RWPE2 (cell line): ENCODE measurements at regions not wholly inside any gene's neighbourhood (a gene's known extent, or its start where the extent isn't known, plus 50 kb on each side); places are given as distances from the start of the nearest gene placed in this dataset.

Source experiments
- ATAC-seq: fragments of 200-7000 bp; cut with Tn5 transposase; 3 replicates; pipeline ENCODE4 v1.9.1; 2021; ENCODE audit warnings: low read depth
- DNase-seq: peaks from one replicate; pipeline ENCODE4 v3.0.0-alpha.2; 2020; ENCODE audit warnings: low spot score
- H3K27ac ChIP-seq: fragments of 450-650 bp; 2 replicates; pipeline ENCODE4 v1.5.1; 2017; ENCODE audit warnings: mild to moderate bottlenecking; ENCODE audit not compliant: poor library complexity, severe bottlenecking
- H3K27me3 ChIP-seq: fragments of 250-450 bp; sonication (Bioruptor Pico); 2 replicates; pipeline ENCODE4 v1.5.1; 2021; ENCODE audit warnings: mild to moderate bottlenecking, moderate library complexity; ENCODE audit not compliant: insufficient read depth, poor library complexity, severe bottlenecking
- H3K36me3 ChIP-seq: fragments of 250-450 bp; sonication (Bioruptor Pico); 2 replicates; pipeline ENCODE4 v1.5.1; 2020; ENCODE audit warnings: low read depth, mild to moderate bottlenecking, moderate library complexity
- H3K4me1 ChIP-seq: fragments of 250-450 bp; sonication (Bioruptor Pico); 2 replicates; pipeline ENCODE4 v1.5.1; 2021; ENCODE audit warnings: mild to moderate bottlenecking, moderate library complexity; ENCODE audit not compliant: insufficient read depth, poor library complexity, severe bottlenecking
- H3K4me3 ChIP-seq: fragments of 250-450 bp; sonication (Bioruptor Pico); 2 replicates; pipeline ENCODE4 v1.5.1; 2021; ENCODE audit warnings: mild to moderate bottlenecking, moderate library complexity; ENCODE audit not compliant: severe bottlenecking
- H3K9me3 ChIP-seq: fragments of 250-450 bp; sonication (Bioruptor Pico); 2 replicates; pipeline ENCODE4 v1.5.1; 2021; ENCODE audit warnings: mild to moderate bottlenecking, moderate library complexity; ENCODE audit not compliant: severe bottlenecking
- TF ChIP-seq, protein P1 (sequence below): fragments of 450-650 bp; IDR thresholded peaks from one replicate; pipeline ENCODE4 v1.5.1; 2017; ENCODE audit warnings: mild to moderate bottlenecking, moderate library complexity; ENCODE audit not compliant: poor library complexity, severe bottlenecking

DNA sequence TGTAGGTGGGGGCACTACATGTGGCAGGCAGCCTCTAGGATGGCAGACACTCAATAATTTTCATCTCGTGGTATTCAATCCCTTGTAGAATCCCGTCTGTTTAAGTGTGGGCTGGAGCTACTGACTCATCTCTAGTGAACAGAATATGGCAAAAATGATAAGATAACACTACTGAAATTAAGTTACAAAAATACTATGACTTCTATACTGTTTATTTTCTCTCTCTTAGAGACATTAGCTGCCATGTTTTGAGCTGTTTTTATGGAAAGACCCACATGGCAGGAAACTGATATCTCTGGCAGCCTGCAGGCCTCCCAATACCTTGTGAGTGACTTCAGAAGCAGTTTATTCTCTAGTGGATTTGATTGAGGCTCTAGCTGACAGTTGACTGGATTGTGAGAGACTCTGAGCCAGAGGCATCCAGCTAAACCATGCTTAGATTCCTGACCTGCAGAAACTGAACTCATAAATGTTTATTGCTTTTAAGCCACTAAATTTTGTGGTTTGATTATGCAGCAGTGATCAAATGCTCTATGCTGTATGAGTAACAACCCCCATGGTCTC, 298.8 kb upstream of the CTSO start:
- TF ChIP-seq, protein P1, sequence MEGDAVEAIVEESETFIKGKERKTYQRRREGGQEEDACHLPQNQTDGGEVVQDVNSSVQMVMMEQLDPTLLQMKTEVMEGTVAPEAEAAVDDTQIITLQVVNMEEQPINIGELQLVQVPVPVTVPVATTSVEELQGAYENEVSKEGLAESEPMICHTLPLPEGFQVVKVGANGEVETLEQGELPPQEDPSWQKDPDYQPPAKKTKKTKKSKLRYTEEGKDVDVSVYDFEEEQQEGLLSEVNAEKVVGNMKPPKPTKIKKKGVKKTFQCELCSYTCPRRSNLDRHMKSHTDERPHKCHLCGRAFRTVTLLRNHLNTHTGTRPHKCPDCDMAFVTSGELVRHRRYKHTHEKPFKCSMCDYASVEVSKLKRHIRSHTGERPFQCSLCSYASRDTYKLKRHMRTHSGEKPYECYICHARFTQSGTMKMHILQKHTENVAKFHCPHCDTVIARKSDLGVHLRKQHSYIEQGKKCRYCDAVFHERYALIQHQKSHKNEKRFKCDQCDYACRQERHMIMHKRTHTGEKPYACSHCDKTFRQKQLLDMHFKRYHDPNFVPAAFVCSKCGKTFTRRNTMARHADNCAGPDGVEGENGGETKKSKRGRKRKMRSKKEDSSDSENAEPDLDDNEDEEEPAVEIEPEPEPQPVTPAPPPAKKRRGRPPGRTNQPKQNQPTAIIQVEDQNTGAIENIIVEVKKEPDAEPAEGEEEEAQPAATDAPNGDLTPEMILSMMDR: no peak
- no peak for DNase-seq
- Histone ChIP-seq H3K27ac (no peak overlapping the region), H3K4me1 (no peaks in the 10 kb centered on the region), H3K4me3 (no peak overlapping the region), H3K27me3 (no peaks in the 10 kb centered on the region), H3K36me3 (no peaks in the 10 kb centered on the region), H3K9me3 (no peaks in the 10 kb centered on the region)
- ATAC-seq: no peak

DNA sequence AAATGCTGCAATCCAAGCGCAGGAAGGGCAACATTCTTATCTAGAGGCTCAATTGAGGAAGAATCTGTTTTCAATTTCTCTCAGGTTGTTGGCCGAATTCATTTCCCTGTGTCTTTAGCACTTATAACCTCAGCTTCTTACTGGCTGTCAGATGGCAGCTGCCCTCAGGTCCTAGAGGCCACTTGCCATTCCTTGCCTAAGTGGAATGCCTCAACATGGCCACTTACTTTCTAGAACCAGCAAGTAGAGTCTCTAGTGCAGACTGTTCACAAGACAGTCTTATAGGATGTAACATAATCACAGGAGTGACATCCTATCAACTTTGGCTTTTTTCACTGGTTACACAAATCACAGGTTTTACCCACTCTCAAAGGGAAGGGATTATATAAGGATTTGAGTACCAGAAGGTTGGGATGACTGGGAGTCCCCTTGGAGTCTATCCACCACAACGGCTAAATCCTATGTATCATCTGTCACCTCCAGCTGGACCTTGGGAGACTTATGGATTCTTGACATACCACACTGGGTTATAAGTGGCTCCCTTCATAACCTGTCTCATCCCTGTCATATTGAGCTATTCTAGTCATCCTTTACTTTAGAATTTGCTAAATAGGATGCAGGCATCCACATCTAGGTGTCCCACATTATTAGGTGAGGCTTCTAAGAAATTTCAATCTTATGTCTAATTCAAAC, 297.9 kb upstream of the CTSO start:
- no peak for DNase-seq
- ATAC-seq: no peak
- Histone ChIP-seq H3K4me3 (no peak overlapping the region), H3K27ac (no peak overlapping the region), H3K4me1 (no peaks in the 10 kb centered on the region), H3K36me3 (no peaks in the 10 kb centered on the region), H3K27me3 (no peaks in the 10 kb centered on the region), H3K9me3 (no peaks in the 10 kb centered on the region)
- TF ChIP-seq, protein P1: no peak

DNA sequence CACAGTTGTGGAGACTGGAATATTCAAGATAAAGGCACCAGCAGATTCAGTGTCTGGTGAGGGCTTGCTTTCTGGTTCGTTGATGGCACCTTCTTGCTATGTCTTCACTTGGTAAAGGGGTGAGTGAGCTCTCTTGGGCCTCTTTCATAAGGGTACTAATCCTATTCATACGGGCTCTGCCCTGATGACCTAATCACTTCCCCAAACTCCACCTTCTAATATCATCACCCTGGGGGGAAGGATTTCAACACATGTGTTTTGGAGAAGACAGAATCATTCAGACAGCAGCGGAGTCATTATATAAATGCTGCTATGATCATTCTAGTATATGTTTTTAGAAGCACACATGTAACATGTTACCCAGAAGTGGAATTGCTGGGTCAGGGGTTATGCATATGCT, 295.3 kb upstream of the CTSO start:
- Histone ChIP-seq H3K9me3 (no peaks in the 10 kb centered on the region), H3K4me1 (no peaks in the 10 kb centered on the region), H3K36me3 (no peaks in the 10 kb centered on the region), H3K4me3 (no peak overlapping the region), H3K27ac (no peak overlapping the region), H3K27me3 (no peaks in the 10 kb centered on the region)
- TF ChIP-seq, protein P1: no peak
- no peak for DNase-seq
- no peak for ATAC-seq

DNA sequence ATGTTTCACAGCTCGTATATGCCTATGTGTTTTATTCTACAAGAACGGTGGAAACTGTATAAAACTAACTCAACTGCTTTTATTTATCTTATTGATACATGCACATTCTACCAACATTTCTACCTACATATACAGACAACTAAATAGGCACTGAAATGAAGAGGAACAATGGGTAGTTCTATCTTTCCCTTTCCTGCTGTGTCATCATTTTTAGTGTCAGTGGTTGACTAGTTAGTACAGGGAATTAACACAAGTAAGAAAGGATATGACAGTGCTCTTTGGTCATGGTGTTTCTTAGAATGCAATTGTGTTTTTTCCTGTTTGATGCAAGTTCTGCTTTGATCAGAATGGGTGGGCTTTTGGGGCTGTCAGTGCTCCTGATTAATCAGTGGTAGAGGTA, 293.8 kb upstream of the CTSO start:
- TF ChIP-seq, protein P1: no peak
- Histone ChIP-seq H3K4me3 (no peak overlapping the region), H3K27ac (no peak overlapping the region), H3K9me3 (no peaks in the 10 kb centered on the region), H3K36me3 (no peaks in the 10 kb centered on the region), H3K4me1 (no peaks in the 10 kb centered on the region), H3K27me3 (no peaks in the 10 kb centered on the region)
- no peak for ATAC-seq
- DNase-seq: no peak

DNA sequence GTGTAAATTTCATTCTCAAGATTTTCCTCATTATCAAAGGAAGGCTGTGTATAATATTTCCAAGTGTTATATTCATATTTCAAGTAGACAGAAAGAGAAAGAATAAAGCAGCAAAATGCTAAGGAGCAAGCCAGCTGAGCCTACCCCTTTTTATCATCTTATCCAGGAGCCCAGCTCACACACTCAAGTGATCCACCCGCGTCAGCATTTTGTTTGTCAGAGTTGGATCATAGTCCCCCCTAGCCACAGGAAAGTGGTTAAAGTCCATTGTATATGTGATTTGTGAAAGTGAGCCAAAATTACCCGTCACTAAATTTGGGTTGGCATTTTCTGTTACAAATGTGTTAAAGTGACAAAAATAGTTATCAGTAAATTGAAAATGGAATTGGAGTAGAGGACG, 289.3 kb upstream of the CTSO start:
- Histone ChIP-seq H3K36me3 (no peaks in the 10 kb centered on the region), H3K9me3 (no peaks in the 10 kb centered on the region), H3K4me3 (no peak overlapping the region), H3K27me3 (no peaks in the 10 kb centered on the region), H3K27ac (no peak overlapping the region), H3K4me1 (no peaks in the 10 kb centered on the region)
- no peak for ATAC-seq
- TF ChIP-seq, protein P1: no peak
- DNase-seq: no peak
